IPS-20b (cell line): ENCODE measurements at regions not wholly inside any gene's neighbourhood (a gene's known extent, or its start where the extent isn't known, plus 50 kb on each side); places are given as distances from the start of the nearest gene placed in this dataset.
A peak's percentile ranks its signal among the peaks of the same experiment; 100 is the strongest.

Source experiments
- H3K27ac ChIP-seq: one replicate; pipeline ENCODE4 v1.5.1; 2013; ENCODE audit warnings: low read length
- H3K27me3 ChIP-seq: 2 replicates; pipeline ENCODE4 v1.6.1; 2013; ENCODE audit warnings: mild to moderate bottlenecking, low read length, inconsistent platforms; ENCODE audit not compliant: insufficient read depth
- H3K36me3 ChIP-seq: 2 replicates; pipeline ENCODE4 v1.6.1; 2013; ENCODE audit warnings: low read depth, mild to moderate bottlenecking, inconsistent platforms, low read length, moderate library complexity; ENCODE audit not compliant: insufficient read depth
- H3K4me1 ChIP-seq: 2 replicates; pipeline ENCODE4 v1.6.1; 2013; ENCODE audit warnings: mild to moderate bottlenecking, control low read depth, inconsistent platforms, low read length, moderate library complexity; ENCODE audit not compliant: insufficient read depth
- H3K4me3 ChIP-seq: 2 replicates; pipeline ENCODE4 v1.5.1; 2013; ENCODE audit warnings: mild to moderate bottlenecking, low read length, inconsistent platforms
- H3K9ac ChIP-seq: 2 replicates; pipeline ENCODE4 v1.6.1; 2013; ENCODE audit warnings: low read depth, mild to moderate bottlenecking, inconsistent platforms, low read length, moderate library complexity
- H3K9me3 ChIP-seq: 2 replicates; pipeline ENCODE4 v1.6.1; 2013; ENCODE audit warnings: mild to moderate bottlenecking, low read depth, low read length, inconsistent platforms; ENCODE audit not compliant: insufficient read depth

DNA sequence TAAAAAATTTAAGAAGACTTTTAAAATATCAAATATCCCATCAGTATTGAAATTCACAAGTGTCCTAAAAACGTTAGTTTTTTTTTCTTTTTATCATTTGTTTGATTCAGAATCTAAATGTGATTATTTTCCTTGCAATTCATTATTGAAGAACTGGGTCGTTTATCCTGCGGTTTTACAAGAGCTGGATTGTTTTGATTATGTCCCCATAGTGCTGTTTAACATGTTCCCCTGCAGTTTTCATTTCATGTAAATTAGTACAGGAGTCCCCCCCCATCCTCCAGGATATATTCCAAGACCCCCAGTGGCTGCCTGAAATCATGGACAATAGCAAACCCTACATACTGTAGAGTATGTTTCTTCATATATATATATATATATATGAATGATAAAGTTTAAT is 105.7 kb downstream of the KCTD15 start:
- Histone ChIP-seq H3K27me3 (peaks cover 16% of the 10 kb centered on the region; the same call in 1 of the 2 replicates), H3K36me3 (no peaks in the 10 kb centered on the region), H3K4me3 (no peak overlapping the region), H3K9me3 (peaks cover 11% of the 10 kb centered on the region; the same call in 1 of the 2 replicates), H3K9ac (no peak overlapping the region), H3K27ac (no peak overlapping the region), H3K4me1 (peaks cover 10% of the 10 kb centered on the region; the same call in 1 of the 2 replicates)

- Histone ChIP-seq H3K4me3 (no peak overlapping the region), H3K36me3 (no peaks in the 10 kb centered on the region), H3K9me3 (peaks cover 9% of the 10 kb centered on the region; the same call in 1 of the 2 replicates), H3K9ac (no peak overlapping the region), H3K27me3 (peaks cover 21% of the 10 kb centered on the region; the same call in 1 of the 2 replicates), H3K4me1 (peaks cover 10% of the 10 kb centered on the region; the same call in 1 of the 2 replicates), H3K27ac (no peak overlapping the region)
Measured at GRCh38 chr19:33902802-33903488, 106.3 kb downstream of the KCTD15 start.

DNA sequence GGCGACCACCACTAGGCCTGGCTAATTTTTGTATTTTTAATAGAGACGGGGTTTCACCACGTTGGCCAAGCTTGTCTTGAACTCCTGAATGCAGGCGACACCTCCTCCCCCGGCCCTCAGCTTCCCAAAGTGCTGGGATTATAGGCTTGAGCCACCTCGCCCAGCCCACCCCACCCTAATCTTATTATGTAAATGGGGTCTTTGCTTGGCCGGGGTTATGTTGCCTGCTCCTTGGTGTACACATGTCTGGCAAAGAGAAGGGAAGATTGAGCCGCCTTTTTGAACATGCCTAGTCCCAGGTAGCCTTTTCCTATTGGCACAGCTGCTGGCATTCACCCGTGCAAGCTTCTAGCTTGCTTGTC is 106.8 kb downstream of the KCTD15 start:
- H3K36me3 ChIP-seq, result no peaks in the 10 kb centered on the region
- H3K27me3 ChIP-seq, result peaks cover 26% of the 10 kb centered on the region; the same call in 1 of the 2 replicates
- H3K9ac ChIP-seq, result no peak overlapping the region
- H3K4me3 ChIP-seq, result no peak overlapping the region
- peaks cover 10% of the 10 kb centered on the region; the same call in 1 of the 2 replicates for H3K4me1 ChIP-seq
- H3K9me3 ChIP-seq, result peaks cover 4% of the 10 kb centered on the region; the same call in 1 of the 2 replicates
- H3K27ac ChIP-seq, result no peak overlapping the region

DNA sequence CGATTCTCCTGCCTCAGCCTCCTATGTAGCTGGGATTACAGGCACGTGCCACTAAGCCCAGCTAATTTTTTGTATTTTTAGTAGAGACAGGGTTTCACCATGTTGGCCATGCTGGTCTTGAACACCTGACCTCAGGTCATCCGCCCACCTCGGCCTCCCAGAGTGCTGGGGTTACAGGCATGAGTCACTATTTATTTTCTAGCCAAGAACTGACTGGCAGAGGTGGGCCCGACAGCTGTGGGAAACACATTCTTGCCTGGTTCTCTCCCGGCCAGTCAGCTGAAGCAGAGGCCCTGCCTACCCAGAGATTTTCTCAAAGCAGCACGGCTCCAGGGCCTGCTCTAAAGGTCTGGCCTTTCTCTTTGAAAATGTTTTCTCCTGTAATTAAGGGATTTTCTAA is 108.0 kb downstream of the KCTD15 start:
- Histone ChIP-seq H3K27ac (no peak overlapping the region), H3K36me3 (no peaks in the 10 kb centered on the region), H3K27me3 (peaks cover 34% of the 10 kb centered on the region; the same call in 1 of the 2 replicates), H3K9me3 (no peaks in the 10 kb centered on the region), H3K4me3 (peak overlapping the region; percentile 72), H3K4me1 (peaks cover 10% of the 10 kb centered on the region; the same call in 1 of the 2 replicates), H3K9ac (peak overlapping the region; percentile 71; the same call in 1 of the 2 replicates)

- Histone ChIP-seq H3K27ac (no peak overlapping the region), H3K4me1 (peaks cover 10% of the 10 kb centered on the region; the same call in 1 of the 2 replicates), H3K36me3 (no peaks in the 10 kb centered on the region), H3K4me3 (peak overlapping the region; percentile 72), H3K9ac (peak overlapping the region; percentile 71; the same call in 1 of the 2 replicates), H3K9me3 (no peaks in the 10 kb centered on the region), H3K27me3 (peaks cover 34% of the 10 kb centered on the region; the same call in 1 of the 2 replicates)
Measured at GRCh38 chr19:33905473-33905936, 108.8 kb downstream of the KCTD15 start.

DNA sequence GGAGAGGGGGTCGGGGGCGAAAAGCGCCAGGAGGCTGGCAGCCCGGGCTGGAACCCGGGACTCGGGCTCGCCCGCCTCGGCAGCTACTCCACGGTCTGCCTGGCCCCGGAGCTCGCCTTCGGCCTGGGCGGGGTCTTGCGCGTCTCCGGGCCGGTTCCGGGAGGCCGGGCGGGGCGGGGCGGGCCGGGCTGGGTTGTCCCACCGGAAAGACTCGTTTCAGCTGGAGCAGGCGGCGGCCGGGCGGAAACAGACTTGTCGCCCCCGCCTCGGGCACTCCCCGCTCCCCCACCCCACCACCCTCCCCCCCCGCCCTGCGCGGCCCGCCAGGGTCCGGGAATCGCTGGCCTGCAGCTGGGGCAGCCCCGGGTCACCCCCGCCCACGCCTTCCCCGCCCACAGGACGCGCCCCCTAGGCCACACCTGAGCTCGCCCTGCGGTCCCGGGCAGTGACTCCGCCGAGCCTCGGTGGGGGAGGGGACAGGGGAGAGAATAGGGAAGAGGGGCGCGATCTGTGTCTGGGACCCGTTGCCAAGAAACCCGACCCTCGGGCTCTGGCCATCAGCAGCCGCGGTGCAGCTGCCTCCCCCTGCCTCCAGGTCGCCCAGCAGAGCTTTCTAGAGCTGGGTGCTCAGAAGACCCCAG is 109.4 kb downstream of the KCTD15 start:
- Histone ChIP-seq H3K27ac (no peak overlapping the region), H3K9ac (peak overlapping the region; percentile 71; the same call in 1 of the 2 replicates), H3K9me3 (no peaks in the 10 kb centered on the region), H3K4me1 (peaks cover 10% of the 10 kb centered on the region; the same call in 1 of the 2 replicates), H3K36me3 (no peaks in the 10 kb centered on the region), H3K27me3 (peaks cover 34% of the 10 kb centered on the region; the same call in 1 of the 2 replicates), H3K4me3 (peak overlapping the region; percentile 72)

DNA sequence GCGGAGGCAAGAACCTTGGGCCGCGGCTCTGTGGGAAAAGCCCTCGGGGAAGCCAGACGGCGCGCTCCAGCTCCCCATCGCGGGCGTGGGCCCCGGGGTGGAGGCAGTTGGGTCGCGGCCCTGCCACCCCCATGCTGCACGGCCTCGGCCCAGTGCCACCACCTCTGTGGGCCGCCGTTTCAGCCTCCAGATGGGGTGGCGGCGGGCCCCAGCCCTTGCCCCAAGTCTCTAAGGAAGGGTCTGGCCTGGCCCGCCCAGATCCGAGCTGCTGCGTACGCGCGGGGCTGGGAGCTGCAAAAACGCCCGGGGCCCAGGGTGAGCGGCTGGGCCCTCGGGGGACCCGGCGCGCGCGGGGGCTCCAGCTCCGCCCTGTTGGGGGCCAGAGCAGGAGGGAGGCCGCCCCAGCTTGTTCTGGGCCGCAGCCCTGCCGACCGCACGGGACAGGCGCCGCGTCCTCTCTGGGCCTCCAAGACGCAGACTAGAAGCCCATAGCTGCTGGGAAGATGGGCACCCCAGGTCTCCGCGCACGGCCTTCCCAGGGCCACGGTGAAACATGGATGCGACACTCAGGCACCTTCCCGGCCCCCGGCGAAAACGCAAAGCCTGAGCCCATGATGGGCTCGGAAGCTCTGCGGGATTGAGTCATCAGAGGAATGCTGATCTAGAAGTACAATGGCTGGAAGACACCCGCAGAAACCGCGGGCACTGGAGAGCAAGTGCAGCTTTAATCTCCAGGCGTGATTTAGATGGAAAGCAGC is 110.1 kb downstream of the KCTD15 start:
- Histone ChIP-seq H3K9ac (peak overlapping the region; percentile 56; the same call in 1 of the 2 replicates), H3K4me3 (peak overlapping the region; percentile 69), H3K27ac (no peak overlapping the region)

DNA sequence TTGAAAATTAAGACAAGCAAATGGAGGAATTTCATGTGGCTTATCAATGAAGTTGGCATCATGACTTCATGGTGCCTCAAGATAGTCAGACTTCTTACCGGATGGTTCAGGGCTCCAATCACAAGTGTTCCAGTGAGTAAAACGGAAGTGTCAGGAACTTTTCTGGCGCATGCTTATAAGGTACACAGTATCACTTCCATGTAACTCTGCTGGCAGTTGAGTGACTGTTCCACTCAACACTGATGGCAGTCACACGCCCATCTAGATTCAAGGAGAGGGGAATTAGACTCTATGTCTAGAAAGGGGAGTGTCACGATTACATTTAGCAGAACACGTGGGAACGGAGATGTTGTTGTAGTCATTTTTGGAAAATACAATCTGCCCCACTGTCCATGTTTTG is 114.3 kb downstream of the KCTD15 start:
- H3K9me3 ChIP-seq, result no peaks in the 10 kb centered on the region
- H3K27me3 ChIP-seq, result peaks cover 24% of the 10 kb centered on the region; the same call in 1 of the 2 replicates
- no peaks in the 10 kb centered on the region for H3K4me1 ChIP-seq
- no peak overlapping the region for H3K4me3 ChIP-seq
- H3K27ac ChIP-seq, result no peak overlapping the region
- no peak overlapping the region for H3K9ac ChIP-seq
- H3K36me3 ChIP-seq, result no peaks in the 10 kb centered on the region

More for the DNA sequence above, 110.1 kb downstream of the KCTD15 start:
- H3K27me3 ChIP-seq, result peaks cover 34% of the 10 kb centered on the region; the same call in 1 of the 2 replicates
- H3K36me3 ChIP-seq, result no peaks in the 10 kb centered on the region
- H3K9me3 ChIP-seq, result no peaks in the 10 kb centered on the region
- peaks cover 10% of the 10 kb centered on the region; the same call in 1 of the 2 replicates for H3K4me1 ChIP-seq

DNA sequence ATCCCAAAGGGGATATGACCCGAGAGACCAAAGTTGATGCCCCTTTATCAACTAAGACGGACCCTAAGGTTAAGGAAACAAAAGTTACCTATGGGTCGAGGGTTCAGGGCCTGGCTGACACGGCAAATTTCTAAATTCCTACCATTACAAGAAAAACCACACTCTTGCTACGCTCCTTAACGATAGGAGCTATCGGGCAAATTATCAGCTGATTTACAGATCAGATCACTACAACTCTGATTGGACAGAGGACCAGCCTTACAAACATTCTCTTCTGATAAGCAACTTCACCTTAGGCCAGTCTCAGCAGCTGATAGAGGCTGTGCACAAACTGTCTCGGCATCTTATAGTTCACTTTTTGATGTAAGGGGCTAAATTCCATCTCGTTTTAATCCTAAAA is 117.9 kb downstream of the KCTD15 start:
- Histone ChIP-seq H3K9ac (no peak overlapping the region), H3K36me3 (no peaks in the 10 kb centered on the region), H3K9me3 (no peaks in the 10 kb centered on the region), H3K4me1 (no peaks in the 10 kb centered on the region), H3K27me3 (no peaks in the 10 kb centered on the region), H3K27ac (no peak overlapping the region), H3K4me3 (no peak overlapping the region)

GRCh38 chr19:33916792-33917191 is 120.1 kb downstream of the KCTD15 start:
- H3K27me3 ChIP-seq, result no peaks in the 10 kb centered on the region
- no peaks in the 10 kb centered on the region for H3K4me1 ChIP-seq
- no peak overlapping the region for H3K27ac ChIP-seq
- no peaks in the 10 kb centered on the region for H3K9me3 ChIP-seq
- no peaks in the 10 kb centered on the region for H3K36me3 ChIP-seq
- no peak overlapping the region for H3K4me3 ChIP-seq
- H3K9ac ChIP-seq, result no peak overlapping the region

DNA sequence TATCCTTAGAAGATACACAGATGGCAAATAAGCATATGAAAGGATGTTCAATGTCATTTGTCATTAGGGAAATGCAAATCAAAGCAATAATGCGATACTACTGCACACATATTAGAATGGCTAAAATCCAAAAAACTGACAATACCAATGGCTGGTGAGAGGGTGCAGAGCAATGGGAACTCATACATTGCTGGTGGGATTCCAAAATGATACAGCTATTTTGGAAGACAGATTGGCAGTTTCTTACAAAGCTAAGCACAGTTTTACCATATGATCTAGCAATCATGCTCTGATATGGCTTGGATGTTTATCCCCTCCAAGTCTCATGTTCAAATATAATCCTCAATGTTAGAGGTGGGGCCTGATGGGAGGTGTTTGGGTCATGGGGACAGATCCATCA is 122.6 kb downstream of the KCTD15 start:
- no peaks in the 10 kb centered on the region for H3K27me3 ChIP-seq
- no peak overlapping the region for H3K27ac ChIP-seq
- H3K9me3 ChIP-seq, result no peaks in the 10 kb centered on the region
- no peak overlapping the region for H3K9ac ChIP-seq
- H3K4me1 ChIP-seq, result no peaks in the 10 kb centered on the region
- H3K4me3 ChIP-seq, result no peak overlapping the region
- no peaks in the 10 kb centered on the region for H3K36me3 ChIP-seq
